Tibial nerve (tissue), 4 donors: ENCODE measurements at regions not wholly inside any gene's neighbourhood (a gene's known extent, or its start where the extent isn't known, plus 50 kb on each side); places are given as distances from the start of the nearest gene placed in this dataset.

Experiments
- DNase-seq, 2 donors: peaks; one replicate each; pipeline ENCODE4 v3.0.0-alpha.2; 2019; ENCODE audit warnings: low spot score in 2 of 2
- H3K27ac ChIP-seq, 4 donors: fragments of 200-600 bp; sonication (generic) in 3 of 4; one replicate each; pipeline ENCODE4 v1.5.1; 2017 to 2019; ENCODE audit warnings: mild to moderate bottlenecking in 1 of 4
- H3K27me3 ChIP-seq, 2 donors: fragments of 200-600 bp; sonication (generic) in 1 of 2; one replicate each; pipeline versions ENCODE4 v1.5.1 to v1.6.0; 2017 to 2019
- H3K36me3 ChIP-seq, 3 donors: fragments of 200-600 bp; sonication (generic); one replicate each; pipeline ENCODE4 v1.5.1; 2018 to 2019
- H3K4me1 ChIP-seq, 4 donors: fragments of 200-600 bp; sonication (generic) in 3 of 4; one replicate each; pipeline ENCODE4 v1.5.1; 2017 to 2019
- H3K4me3 ChIP-seq, 4 donors: fragments of 200-600 bp; sonication (generic) in 3 of 4; one replicate each; pipeline ENCODE4 v1.5.1; 2017 to 2019; ENCODE audit warnings: mild to moderate bottlenecking in 1 of 4, moderate library complexity in 1 of 4
- H3K9me3 ChIP-seq, 4 donors: fragments of 200-600 bp; sonication (generic) in 3 of 4; one replicate each; pipeline ENCODE4 v1.5.1; 2017 to 2019
- CTCF ChIP-seq, 5 experiments: fragments of 200-600 bp in 3 of 5; fragments of 450-650 bp in 2 of 5; sonication (generic) in 3 of 5; IDR thresholded peaks; one replicate each; pipeline ENCODE4 v1.5.1; 2016 to 2019; ENCODE audit warnings: antibody characterized with exemption in 5 of 5, mild to moderate bottlenecking in 3 of 5, moderate library complexity in 2 of 5
- EP300 ChIP-seq, 2 donors: sonication (generic); formaldehyde crosslinking; IDR thresholded peaks; one replicate each; pipeline ENCODE4 v1.6.1; 2017; ENCODE audit warnings: antibody characterized with exemption in 2 of 2, mild to moderate bottlenecking in 1 of 2
- POLR2A ChIP-seq, 2 donors: fragments of 450-650 bp; IDR thresholded peaks; one replicate each; pipeline ENCODE4 v1.6.1; 2017; ENCODE audit warnings: antibody characterized with exemption in 2 of 2, mild to moderate bottlenecking in 2 of 2, moderate library complexity in 2 of 2
- WGBS, 2 donors: methylation state at CpG; one replicate each; pipeline ENCODE4 v1.1.5; 2018; 5-methylcytosine and 5-hydroxymethylcytosine counted together

GRCh38 chr7:89777499-89777898 is 376.8 kb upstream of the STEAP1 start:
- TF ChIP-seq EP300 (IDR thresholded peaks at IDR 0.05) (no peak), CTCF (IDR thresholded peaks at IDR 0.05) (no peak)
- no peaks in the 10 kb centered on the region for H3K9me3 ChIP-seq
- H3K4me3 ChIP-seq = no peak overlapping the region
- no peaks in the 10 kb centered on the region for H3K36me3 ChIP-seq
- no peaks in the 10 kb centered on the region for H3K4me1 ChIP-seq
- no peak overlapping the region for H3K27ac ChIP-seq
- no peaks in the 10 kb centered on the region for H3K27me3 ChIP-seq
- no peak for DNase-seq

GRCh38 chr7:89780291-89780690 is 374.0 kb upstream of the STEAP1 start:
- WGBS, 2 donors = 71 to 78% methylated on average over 4 of the region's 4 CpGs
- H3K27me3 ChIP-seq = no peaks in the 10 kb centered on the region
- H3K9me3 ChIP-seq = no peaks in the 10 kb centered on the region
- TF ChIP-seq EP300 (IDR thresholded peaks at IDR 0.05) (no peak), POLR2A (IDR thresholded peaks at IDR 0.05) (no peak), CTCF (IDR thresholded peaks at IDR 0.05) (no peak)
- no peak for DNase-seq
- H3K36me3 ChIP-seq = no peaks in the 10 kb centered on the region
- no peak overlapping the region for H3K4me3 ChIP-seq
- H3K27ac ChIP-seq = no peak overlapping the region
- no peaks in the 10 kb centered on the region for H3K4me1 ChIP-seq

- Histone ChIP-seq H3K4me1 (no peaks in the 10 kb centered on the region), H3K9me3 (peaks cover 0 to 8% (median 0%) of the 10 kb centered on the region in 4 donors), H3K27ac (no peak overlapping the region), H3K36me3 (no peaks in the 10 kb centered on the region), H3K4me3 (no peak overlapping the region), H3K27me3 (no peaks in the 10 kb centered on the region)
- TF ChIP-seq EP300 (IDR thresholded peaks at IDR 0.05) = no peak
- no peak for TF ChIP-seq CTCF (IDR thresholded peaks at IDR 0.05)
- no peak for TF ChIP-seq POLR2A (IDR thresholded peaks at IDR 0.05)
- no peak for DNase-seq
- WGBS, 2 donors = 82 to 93% methylated on average over 2 of the region's 2 CpGs
Observed at GRCh38 chr7:89796481-89796880, 357.8 kb upstream of the STEAP1 start.

- WGBS, 2 donors = 82 to 85% methylated on average over 3 of the region's 3 CpGs
- DNase-seq = no peak
- Histone ChIP-seq H3K27ac (no peak overlapping the region), H3K36me3 (no peaks in the 10 kb centered on the region), H3K9me3 (peaks cover 0 to 8% (median 0%) of the 10 kb centered on the region in 4 donors), H3K4me1 (no peaks in the 10 kb centered on the region), H3K4me3 (no peak overlapping the region), H3K27me3 (no peaks in the 10 kb centered on the region)
- TF ChIP-seq EP300 (IDR thresholded peaks at IDR 0.05) = no peak
- no peak for TF ChIP-seq POLR2A (IDR thresholded peaks at IDR 0.05)
- TF ChIP-seq CTCF (IDR thresholded peaks at IDR 0.05) = no peak
Observed at GRCh38 chr7:89797965-89798598, 356.2 kb upstream of the STEAP1 start.

- H3K4me1 ChIP-seq = no peaks in the 10 kb centered on the region
- H3K4me3 ChIP-seq = no peak overlapping the region
- WGBS, 2 donors = 95 to 100% methylated on average over 2 of the region's 2 CpGs
- H3K27ac ChIP-seq = no peak overlapping the region
- TF ChIP-seq CTCF (IDR thresholded peaks at IDR 0.05) = no peak
- TF ChIP-seq EP300 (IDR thresholded peaks at IDR 0.05) = no peak
- TF ChIP-seq POLR2A (IDR thresholded peaks at IDR 0.05) = no peak
- H3K27me3 ChIP-seq = no peaks in the 10 kb centered on the region
- H3K36me3 ChIP-seq = no peaks in the 10 kb centered on the region
- H3K9me3 ChIP-seq = peaks cover 0 to 8% (median 0%) of the 10 kb centered on the region in 4 donors
- DNase-seq = no peak
Observed at GRCh38 chr7:89798599-89798996, 355.7 kb upstream of the STEAP1 start.
